ENCODE measurements at regions not wholly inside any gene's neighbourhood (a gene's known extent, or its start where the extent isn't known, plus 50 kb on each side); places are given as distances from the start of the nearest gene placed in this dataset.

DNA sequence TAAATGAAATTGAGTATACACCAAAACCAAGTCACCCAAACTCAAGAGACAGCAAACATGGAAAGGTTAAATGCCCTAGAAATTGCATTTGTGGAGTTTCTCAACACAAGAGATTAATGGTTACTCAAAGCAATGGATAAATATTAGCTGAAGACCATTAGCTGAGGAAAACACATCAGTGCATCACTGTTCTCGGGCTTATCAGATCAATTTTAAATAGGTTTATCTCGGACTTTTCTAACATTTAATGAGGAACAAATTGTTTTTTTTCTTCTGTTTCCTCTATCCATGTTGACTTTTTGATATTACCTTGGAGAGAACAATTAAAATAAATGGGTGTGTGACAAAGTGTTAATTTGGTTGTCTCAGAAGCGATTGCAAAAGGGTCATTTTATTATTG lies 105.4 kb upstream of the PIK3C3 start (continued):
- TF ChIP-seq, protein P1, sequence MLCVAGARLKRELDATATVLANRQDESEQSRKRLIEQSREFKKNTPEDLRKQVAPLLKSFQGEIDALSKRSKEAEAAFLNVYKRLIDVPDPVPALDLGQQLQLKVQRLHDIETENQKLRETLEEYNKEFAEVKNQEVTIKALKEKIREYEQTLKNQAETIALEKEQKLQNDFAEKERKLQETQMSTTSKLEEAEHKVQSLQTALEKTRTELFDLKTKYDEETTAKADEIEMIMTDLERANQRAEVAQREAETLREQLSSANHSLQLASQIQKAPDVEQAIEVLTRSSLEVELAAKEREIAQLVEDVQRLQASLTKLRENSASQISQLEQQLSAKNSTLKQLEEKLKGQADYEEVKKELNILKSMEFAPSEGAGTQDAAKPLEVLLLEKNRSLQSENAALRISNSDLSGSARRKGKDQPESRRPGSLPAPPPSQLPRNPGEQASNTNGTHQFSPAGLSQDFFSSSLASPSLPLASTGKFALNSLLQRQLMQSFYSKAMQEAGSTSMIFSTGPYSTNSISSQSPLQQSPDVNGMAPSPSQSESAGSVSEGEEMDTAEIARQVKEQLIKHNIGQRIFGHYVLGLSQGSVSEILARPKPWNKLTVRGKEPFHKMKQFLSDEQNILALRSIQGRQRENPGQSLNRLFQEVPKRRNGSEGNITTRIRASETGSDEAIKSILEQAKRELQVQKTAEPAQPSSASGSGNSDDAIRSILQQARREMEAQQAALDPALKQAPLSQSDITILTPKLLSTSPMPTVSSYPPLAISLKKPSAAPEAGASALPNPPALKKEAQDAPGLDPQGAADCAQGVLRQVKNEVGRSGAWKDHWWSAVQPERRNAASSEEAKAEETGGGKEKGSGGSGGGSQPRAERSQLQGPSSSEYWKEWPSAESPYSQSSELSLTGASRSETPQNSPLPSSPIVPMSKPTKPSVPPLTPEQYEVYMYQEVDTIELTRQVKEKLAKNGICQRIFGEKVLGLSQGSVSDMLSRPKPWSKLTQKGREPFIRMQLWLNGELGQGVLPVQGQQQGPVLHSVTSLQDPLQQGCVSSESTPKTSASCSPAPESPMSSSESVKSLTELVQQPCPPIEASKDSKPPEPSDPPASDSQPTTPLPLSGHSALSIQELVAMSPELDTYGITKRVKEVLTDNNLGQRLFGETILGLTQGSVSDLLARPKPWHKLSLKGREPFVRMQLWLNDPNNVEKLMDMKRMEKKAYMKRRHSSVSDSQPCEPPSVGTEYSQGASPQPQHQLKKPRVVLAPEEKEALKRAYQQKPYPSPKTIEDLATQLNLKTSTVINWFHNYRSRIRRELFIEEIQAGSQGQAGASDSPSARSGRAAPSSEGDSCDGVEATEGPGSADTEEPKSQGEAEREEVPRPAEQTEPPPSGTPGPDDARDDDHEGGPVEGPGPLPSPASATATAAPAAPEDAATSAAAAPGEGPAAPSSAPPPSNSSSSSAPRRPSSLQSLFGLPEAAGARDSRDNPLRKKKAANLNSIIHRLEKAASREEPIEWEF (IDR thresholded peaks at IDR 0.05; ENCODE audit: insufficient replicate concordance, low read depth, low read length), result no peak
- TF ChIP-seq HDAC2 (IDR thresholded peaks at IDR 0.05) (no peak), SUZ12 (IDR thresholded peaks at IDR 0.05; ENCODE audit: unreplicated experiment) (no peak), MTA2 (IDR thresholded peaks at IDR 0.05; ENCODE audit: low read depth) (no peak), RAD51 (IDR thresholded peaks at IDR 0.05) (no peak)

DNA sequence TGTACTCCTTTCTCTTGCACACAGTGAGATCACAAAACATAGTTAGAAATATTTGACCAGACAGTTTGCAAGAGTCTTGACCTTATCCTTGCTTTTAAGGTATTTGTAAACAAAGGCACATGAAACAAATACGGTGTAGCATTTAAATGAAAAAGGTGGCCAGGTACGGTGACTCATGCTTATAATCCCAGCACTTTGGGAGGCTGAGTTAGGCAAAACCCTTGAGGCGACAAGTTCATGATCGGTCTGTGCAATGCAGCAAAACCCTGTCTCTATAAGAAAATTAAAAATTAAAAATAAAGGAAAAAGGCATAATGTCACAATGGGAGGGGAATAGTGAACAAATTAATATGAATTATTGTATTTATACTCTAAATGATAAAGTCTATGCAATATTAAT lies 109.5 kb upstream of the PIK3C3 start:
- in situ Hi-C loops (cut with MboI), result no loop called here
- Histone ChIP-seq H4K20me1 (ENCODE audit: control insufficient read depth, insufficient read depth) (no peaks in the 10 kb centered on the region), H3K4me3 (no peak overlapping the region), H3K79me2 (ENCODE audit: control insufficient read depth, insufficient read depth, low read length) (no peaks in the 10 kb centered on the region), H2AFZ (ENCODE audit: control insufficient read depth, low read depth, low read length) (no peak overlapping the region), H3K27ac (ENCODE audit: control insufficient read depth, insufficient read depth) (no peak overlapping the region), H3K4me1 (ENCODE audit: control insufficient read depth, insufficient read depth, low read length) (no peaks in the 10 kb centered on the region), H3K4me2 (ENCODE audit: control insufficient read depth, insufficient read depth) (no peak overlapping the region), H3K36me3 (ENCODE audit: control insufficient read depth in 2 of 2, insufficient read depth in 2 of 2, low read length in 1 of 2) (no peaks in the 10 kb centered on the region), H3K27me3 (replicated peaks in 1 of 2; ENCODE audit: control insufficient read depth in 2 of 2, insufficient read depth in 2 of 2, low read length in 1 of 2) (0 out of 4 replicates have a peak, but pooled peaks cover 0 to 7% of the 10 kb centered on the region in 2 experiments), H3K9me3 (replicated peaks; ENCODE audit: control insufficient read depth, insufficient read depth, low read length) (no peaks in the 10 kb centered on the region), H3K9ac (ENCODE audit: control insufficient read depth, insufficient read depth, low read length) (no peak overlapping the region)
- POLR2A ChIA-PET, result no interaction called here
- SMC1A ChIA-PET (ENCODE audit: uncharacterized antibody, unreplicated experiment), result interaction anchor here (1.3 kb wide), 2 partner anchors 11 to 18 kb away, joined by 3 read pairs; no protein-coding TSS in a partner anchor
- ATAC-seq (no peak), DNase-seq (ENCODE audit: low read depth, low spot score) (no peak), FAIRE-seq (no peak)
- CTCF ChIA-PET, result no interaction called here
- BruUV-seq (replicated peaks), result no TSS peak
- 32% methylated on average over 4 of the region's 4 CpGs for WGBS (ENCODE audit: insufficient coverage, insufficient replicate concordance, low lambda C conversion rate, missing lambda C conversion rate)
- RAD21 ChIA-PET (ENCODE audit: unreplicated experiment), result no interaction called here
- intact Hi-C loops (cut with micrococcal nuclease; ENCODE audit: unreplicated experiment), result no loop called here
- TF ChIP-seq MEF2A (IDR thresholded peaks at IDR 0.05; ENCODE audit: insufficient read depth, low read depth, low read length), result no peak
- TF ChIP-seq ESRRA (IDR thresholded peaks at IDR 0.05; ENCODE audit: low read length), result no peak
- no peak for TF ChIP-seq CBX3 (IDR thresholded peaks at IDR 0.05; ENCODE audit: borderline replicate concordance, low read depth)
- no peak for TF ChIP-seq TCF7 (IDR thresholded peaks at IDR 0.05; ENCODE audit: borderline replicate concordance)
- no peak for TF ChIP-seq MEF2B (IDR thresholded peaks at IDR 0.05; ENCODE audit: partially characterized antibody, poor library complexity, severe bottlenecking)
- TF ChIP-seq RBBP5 (conservative IDR thresholded peaks at IDR 0.05), result no peak
- TF ChIP-seq, protein P2, sequence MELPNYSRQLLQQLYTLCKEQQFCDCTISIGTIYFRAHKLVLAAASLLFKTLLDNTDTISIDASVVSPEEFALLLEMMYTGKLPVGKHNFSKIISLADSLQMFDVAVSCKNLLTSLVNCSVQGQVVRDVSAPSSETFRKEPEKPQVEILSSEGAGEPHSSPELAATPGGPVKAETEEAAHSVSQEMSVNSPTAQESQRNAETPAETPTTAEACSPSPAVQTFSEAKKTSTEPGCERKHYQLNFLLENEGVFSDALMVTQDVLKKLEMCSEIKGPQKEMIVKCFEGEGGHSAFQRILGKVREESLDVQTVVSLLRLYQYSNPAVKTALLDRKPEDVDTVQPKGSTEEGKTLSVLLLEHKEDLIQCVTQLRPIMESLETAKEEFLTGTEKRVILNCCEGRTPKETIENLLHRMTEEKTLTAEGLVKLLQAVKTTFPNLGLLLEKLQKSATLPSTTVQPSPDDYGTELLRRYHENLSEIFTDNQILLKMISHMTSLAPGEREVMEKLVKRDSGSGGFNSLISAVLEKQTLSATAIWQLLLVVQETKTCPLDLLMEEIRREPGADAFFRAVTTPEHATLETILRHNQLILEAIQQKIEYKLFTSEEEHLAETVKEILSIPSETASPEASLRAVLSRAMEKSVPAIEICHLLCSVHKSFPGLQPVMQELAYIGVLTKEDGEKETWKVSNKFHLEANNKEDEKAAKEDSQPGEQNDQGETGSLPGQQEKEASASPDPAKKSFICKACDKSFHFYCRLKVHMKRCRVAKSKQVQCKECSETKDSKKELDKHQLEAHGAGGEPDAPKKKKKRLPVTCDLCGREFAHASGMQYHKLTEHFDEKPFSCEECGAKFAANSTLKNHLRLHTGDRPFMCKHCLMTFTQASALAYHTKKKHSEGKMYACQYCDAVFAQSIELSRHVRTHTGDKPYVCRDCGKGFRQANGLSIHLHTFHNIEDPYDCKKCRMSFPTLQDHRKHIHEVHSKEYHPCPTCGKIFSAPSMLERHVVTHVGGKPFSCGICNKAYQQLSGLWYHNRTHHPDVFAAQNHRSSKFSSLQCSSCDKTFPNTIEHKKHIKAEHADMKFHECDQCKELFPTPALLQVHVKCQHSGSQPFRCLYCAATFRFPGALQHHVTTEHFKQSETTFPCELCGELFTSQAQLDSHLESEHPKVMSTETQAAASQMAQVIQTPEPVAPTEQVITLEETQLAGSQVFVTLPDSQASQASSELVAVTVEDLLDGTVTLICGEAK (IDR thresholded peaks at IDR 0.05; ENCODE audit: borderline replicate concordance), result no peak
- TF ChIP-seq, protein P3, sequence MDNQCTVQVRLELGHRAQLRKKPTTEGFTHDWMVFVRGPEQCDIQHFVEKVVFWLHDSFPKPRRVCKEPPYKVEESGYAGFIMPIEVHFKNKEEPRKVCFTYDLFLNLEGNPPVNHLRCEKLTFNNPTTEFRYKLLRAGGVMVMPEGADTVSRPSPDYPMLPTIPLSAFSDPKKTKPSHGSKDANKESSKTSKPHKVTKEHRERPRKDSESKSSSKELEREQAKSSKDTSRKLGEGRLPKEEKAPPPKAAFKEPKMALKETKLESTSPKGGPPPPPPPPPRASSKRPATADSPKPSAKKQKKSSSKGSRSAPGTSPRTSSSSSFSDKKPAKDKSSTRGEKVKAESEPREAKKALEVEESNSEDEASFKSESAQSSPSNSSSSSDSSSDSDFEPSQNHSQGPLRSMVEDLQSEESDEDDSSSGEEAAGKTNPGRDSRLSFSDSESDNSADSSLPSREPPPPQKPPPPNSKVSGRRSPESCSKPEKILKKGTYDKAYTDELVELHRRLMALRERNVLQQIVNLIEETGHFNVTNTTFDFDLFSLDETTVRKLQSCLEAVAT (IDR thresholded peaks at IDR 0.05), result no peak
- no peak for TF ChIP-seq NFIC (IDR thresholded peaks at IDR 0.05; ENCODE audit: low read depth, low read length)

All from GM12878 (cell line).